ENCODE measurements at regions not wholly inside any gene's neighbourhood (a gene's known extent, or its start where the extent isn't known, plus 50 kb on each side); places are given as distances from the start of the nearest gene placed in this dataset.

DNA sequence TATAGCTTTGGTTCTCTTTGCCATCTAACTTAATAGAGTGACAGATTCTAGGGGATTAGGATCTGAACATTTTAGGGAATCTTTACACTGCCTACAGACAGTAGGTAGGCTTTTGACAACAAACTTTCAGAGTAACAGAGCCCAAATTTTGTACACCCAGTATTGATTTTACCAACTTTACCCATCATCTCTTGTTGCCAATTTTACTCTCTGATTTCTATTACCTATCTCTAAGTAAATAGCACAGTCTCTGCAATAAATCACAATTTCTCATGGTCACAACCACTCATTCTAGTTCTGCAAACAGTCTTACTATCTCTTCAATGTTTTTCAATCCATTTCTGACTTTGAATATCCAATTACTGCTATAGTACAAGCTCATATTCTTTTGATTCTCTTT, 1097.6 kb upstream of the PHF14 start:
- TF ChIP-seq, protein P1, sequence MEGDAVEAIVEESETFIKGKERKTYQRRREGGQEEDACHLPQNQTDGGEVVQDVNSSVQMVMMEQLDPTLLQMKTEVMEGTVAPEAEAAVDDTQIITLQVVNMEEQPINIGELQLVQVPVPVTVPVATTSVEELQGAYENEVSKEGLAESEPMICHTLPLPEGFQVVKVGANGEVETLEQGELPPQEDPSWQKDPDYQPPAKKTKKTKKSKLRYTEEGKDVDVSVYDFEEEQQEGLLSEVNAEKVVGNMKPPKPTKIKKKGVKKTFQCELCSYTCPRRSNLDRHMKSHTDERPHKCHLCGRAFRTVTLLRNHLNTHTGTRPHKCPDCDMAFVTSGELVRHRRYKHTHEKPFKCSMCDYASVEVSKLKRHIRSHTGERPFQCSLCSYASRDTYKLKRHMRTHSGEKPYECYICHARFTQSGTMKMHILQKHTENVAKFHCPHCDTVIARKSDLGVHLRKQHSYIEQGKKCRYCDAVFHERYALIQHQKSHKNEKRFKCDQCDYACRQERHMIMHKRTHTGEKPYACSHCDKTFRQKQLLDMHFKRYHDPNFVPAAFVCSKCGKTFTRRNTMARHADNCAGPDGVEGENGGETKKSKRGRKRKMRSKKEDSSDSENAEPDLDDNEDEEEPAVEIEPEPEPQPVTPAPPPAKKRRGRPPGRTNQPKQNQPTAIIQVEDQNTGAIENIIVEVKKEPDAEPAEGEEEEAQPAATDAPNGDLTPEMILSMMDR (IDR thresholded peaks at IDR 0.05; ENCODE audit: insufficient read depth, low read length, poor library complexity, severe bottlenecking), result no peak
- no peak for TF ChIP-seq EZH2phosphoT487 (conservative IDR thresholded peaks at IDR 0.05; ENCODE audit: low read length)
